ENCODE measurements at regions not wholly inside any gene's neighbourhood (a gene's known extent, or its start where the extent isn't known, plus 50 kb on each side); places are given as distances from the start of the nearest gene placed in this dataset.

GRCh38 chr12:76611533-76611932 lies 52.0 kb upstream of the OSBPL8 start:
- TF ChIP-seq CTCF (IDR thresholded peaks at IDR 0.05) (no peak), POLR2A (IDR thresholded peaks at IDR 0.05) (no peak)
